Esophagus squamous epithelium (tissue), 5 donors: ENCODE measurements at regions not wholly inside any gene's neighbourhood (a gene's known extent, or its start where the extent isn't known, plus 50 kb on each side); places are given as distances from the start of the nearest gene placed in this dataset.
"Not testable (repeated sequence)": the region's sequence is repeated elsewhere in the genome, so short reads cannot be mapped to it uniquely, and the experiment has no call there.

Experiments used
- DNase-seq: peaks from one replicate; lab custom pipeline; 2025; lab: John Stamatoyannopoulos, UW
- H3K27ac ChIP-seq, 4 donors: fragments of 200-600 bp; sonication (generic); one replicate each; pipeline ENCODE4 v1.5.1; 2016 to 2019; ENCODE audit warnings: mild to moderate bottlenecking in 1 of 4
- H3K27me3 ChIP-seq, 4 donors: fragments of 200-600 bp; sonication (generic); 1 replicate in 3 of 4; 2 replicates in 1 of 4; pipeline versions ENCODE4 v1.5.1 to v1.6.0; 2017 to 2021; ENCODE audit warnings: antibody characterized with exemption in 1 of 4
- H3K36me3 ChIP-seq, 3 donors: fragments of 200-600 bp; sonication (generic); one replicate each; pipeline ENCODE4 v1.5.1; 2016 to 2019
- H3K4me1 ChIP-seq, 3 donors: fragments of 200-600 bp; sonication (generic); one replicate each; pipeline ENCODE4 v1.5.1; 2017 to 2019
- H3K4me3 ChIP-seq, 4 donors: fragments of 200-600 bp; sonication (generic); 1 replicate in 3 of 4; 2 replicates in 1 of 4; pipeline ENCODE4 v1.5.1; 2016 to 2019; ENCODE audit warnings: mild to moderate bottlenecking in 2 of 4, moderate library complexity in 1 of 4
- H3K9me3 ChIP-seq, 3 donors: fragments of 200-600 bp; sonication (generic); one replicate each; pipeline ENCODE4 v1.5.1; 2016 to 2019
- POLR2A ChIP-seq, 4 donors: fragments of 450-650 bp; IDR thresholded peaks; one replicate each; pipeline ENCODE4 v1.6.1; 2017; ENCODE audit warnings: antibody characterized with exemption in 4 of 4, mild to moderate bottlenecking in 4 of 4, moderate library complexity in 3 of 4
- WGBS, 2 donors: methylation state at CpG; one replicate each; pipeline ENCODE4 v1.1.5; 2018; 5-methylcytosine and 5-hydroxymethylcytosine counted together
- intact Hi-C: fragments of 100-400 bp; cut with DNase I; formaldehyde crosslinking; loops from one replicate; pipeline ENCODE4 v1.15.0; 2022
- TF ChIP-seq, protein P1 (sequence below), 6 experiments: fragments of 450-650 bp in 4 of 6; fragments of 200-600 bp in 2 of 6; sonication (generic) in 2 of 6; IDR thresholded peaks; one replicate each; pipeline ENCODE4 v1.5.1; 2016 to 2019; ENCODE audit warnings: antibody characterized with exemption in 6 of 6, mild to moderate bottlenecking in 4 of 6, moderate library complexity in 4 of 6
- donor health status: DM: yes; HTN: yes; CAD: no.

GRCh38 chr12:87575906-87576305 lies 453.3 kb downstream of the C12orf50 start:
- Histone ChIP-seq H3K27ac (no peak overlapping the region), H3K4me3 (no peak overlapping the region), H3K9me3 (no peaks in the 10 kb centered on the region), H3K27me3 (no peaks in the 10 kb centered on the region), H3K36me3 (no peaks in the 10 kb centered on the region), H3K4me1 (no peaks in the 10 kb centered on the region)
- 63 to 68% methylated on average over 2 of the region's 2 CpGs for WGBS, 2 donors
- no peak for DNase-seq
- TF ChIP-seq, protein P1, sequence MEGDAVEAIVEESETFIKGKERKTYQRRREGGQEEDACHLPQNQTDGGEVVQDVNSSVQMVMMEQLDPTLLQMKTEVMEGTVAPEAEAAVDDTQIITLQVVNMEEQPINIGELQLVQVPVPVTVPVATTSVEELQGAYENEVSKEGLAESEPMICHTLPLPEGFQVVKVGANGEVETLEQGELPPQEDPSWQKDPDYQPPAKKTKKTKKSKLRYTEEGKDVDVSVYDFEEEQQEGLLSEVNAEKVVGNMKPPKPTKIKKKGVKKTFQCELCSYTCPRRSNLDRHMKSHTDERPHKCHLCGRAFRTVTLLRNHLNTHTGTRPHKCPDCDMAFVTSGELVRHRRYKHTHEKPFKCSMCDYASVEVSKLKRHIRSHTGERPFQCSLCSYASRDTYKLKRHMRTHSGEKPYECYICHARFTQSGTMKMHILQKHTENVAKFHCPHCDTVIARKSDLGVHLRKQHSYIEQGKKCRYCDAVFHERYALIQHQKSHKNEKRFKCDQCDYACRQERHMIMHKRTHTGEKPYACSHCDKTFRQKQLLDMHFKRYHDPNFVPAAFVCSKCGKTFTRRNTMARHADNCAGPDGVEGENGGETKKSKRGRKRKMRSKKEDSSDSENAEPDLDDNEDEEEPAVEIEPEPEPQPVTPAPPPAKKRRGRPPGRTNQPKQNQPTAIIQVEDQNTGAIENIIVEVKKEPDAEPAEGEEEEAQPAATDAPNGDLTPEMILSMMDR (IDR thresholded peaks at IDR 0.05): no peak
- TF ChIP-seq POLR2A (IDR thresholded peaks at IDR 0.05): no peak
- intact Hi-C loops: no loop called here

GRCh38 chr12:87566918-87567317 lies 462.3 kb downstream of the C12orf50 start:
- H3K27me3 ChIP-seq, H3K4me1 ChIP-seq, intact Hi-C loops, H3K4me3 ChIP-seq, H3K36me3 ChIP-seq, DNase-seq, H3K27ac ChIP-seq, H3K9me3 ChIP-seq: not testable (repeated sequence)
- WGBS, 2 donors: 72 to 86% methylated on average over 2 to 4 of the region's 4 CpGs

GRCh38 chr12:87556985-87557384 lies 472.2 kb downstream of the C12orf50 start:
- H3K27me3 ChIP-seq: no peaks in the 10 kb centered on the region
- H3K4me3 ChIP-seq: no peak overlapping the region
- H3K27ac ChIP-seq: no peak overlapping the region
- no peaks in the 10 kb centered on the region for H3K36me3 ChIP-seq
- DNase-seq: no peak
- H3K4me1 ChIP-seq: no peaks in the 10 kb centered on the region
- 71 to 85% methylated on average over 3 to 5 of the region's 5 CpGs for WGBS, 2 donors
- intact Hi-C loops: no loop called here
- H3K9me3 ChIP-seq: no peaks in the 10 kb centered on the region
- TF ChIP-seq, protein P1 (IDR thresholded peaks at IDR 0.05): no peak
- no peak for TF ChIP-seq POLR2A (IDR thresholded peaks at IDR 0.05)

DNA sequence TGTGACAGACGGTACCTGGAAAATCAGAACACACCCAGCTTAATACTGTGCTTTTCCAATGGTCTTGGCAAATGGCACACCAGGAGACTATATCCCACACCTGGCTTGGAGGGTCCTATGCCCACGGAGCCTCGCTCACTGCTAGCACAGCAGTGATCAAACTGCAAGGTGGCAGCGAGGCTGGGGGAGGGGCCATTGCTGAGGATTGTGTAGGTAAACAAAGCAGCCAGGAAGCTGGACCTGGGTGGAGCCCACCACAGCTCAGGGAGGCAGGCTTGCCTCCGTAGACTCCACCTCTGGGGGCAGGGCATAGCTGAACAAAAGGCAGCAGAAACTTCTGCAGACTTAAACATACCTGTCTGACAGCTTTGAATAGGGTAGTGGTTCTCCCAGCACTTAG lies 498.0 kb downstream of the C12orf50 start:
- DNase-seq, H3K27me3 ChIP-seq, H3K4me1 ChIP-seq, H3K4me3 ChIP-seq, H3K27ac ChIP-seq, H3K36me3 ChIP-seq, intact Hi-C loops, H3K9me3 ChIP-seq: not testable (repeated sequence)
- WGBS, 2 donors: 58 to 71% methylated on average over 1 to 3 of the region's 5 CpGs

- WGBS, 2 donors: 58 to 64% methylated on average over 1 of the region's 1 CpG
- H3K4me3 ChIP-seq: no peak overlapping the region
- H3K27ac ChIP-seq: no peak overlapping the region
- no peaks in the 10 kb centered on the region for H3K36me3 ChIP-seq
- no peaks in the 10 kb centered on the region for H3K4me1 ChIP-seq
- no peaks in the 10 kb centered on the region for H3K9me3 ChIP-seq
- intact Hi-C loops: no loop called here
- DNase-seq: no peak
- H3K27me3 ChIP-seq: no peaks in the 10 kb centered on the region
- no peak for TF ChIP-seq POLR2A (IDR thresholded peaks at IDR 0.05)
- TF ChIP-seq, protein P1 (IDR thresholded peaks at IDR 0.05): no peak
Observed at GRCh38 chr12:87529413-87529812, 499.8 kb downstream of the C12orf50 start.

DNA sequence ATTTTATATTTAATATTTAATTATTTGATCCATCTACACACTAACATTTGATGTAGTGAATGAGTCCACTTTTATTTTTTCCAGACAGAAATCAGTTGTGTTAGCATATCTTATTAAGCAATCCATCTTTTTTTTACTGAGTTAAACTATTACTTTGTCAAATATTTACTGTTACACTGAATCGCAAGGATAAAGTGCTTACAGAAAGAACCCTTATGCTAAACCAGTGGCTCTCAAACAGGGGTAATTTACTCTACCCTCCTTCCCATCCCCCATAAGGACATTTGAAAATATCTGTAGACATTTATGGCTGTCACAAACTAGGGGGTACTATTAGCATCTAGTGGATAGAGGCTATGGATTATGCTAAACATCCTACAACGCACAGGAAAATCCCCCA lies 508.2 kb downstream of the C12orf50 start:
- Histone ChIP-seq H3K4me1 (peaks cover 0 to 10% (median 0%) of the 10 kb centered on the region in 3 donors), H3K36me3 (no peaks in the 10 kb centered on the region), H3K9me3 (no peaks in the 10 kb centered on the region), H3K4me3 (no peak overlapping the region), H3K27ac (no peak overlapping the region), H3K27me3 (no peaks in the 10 kb centered on the region)
- 79 to 90% methylated on average over 2 of the region's 2 CpGs for WGBS, 2 donors
- intact Hi-C loops: no loop called here
- DNase-seq: no peak
- TF ChIP-seq, protein P1 (IDR thresholded peaks at IDR 0.05): no peak
